DOHH2 (cell line): ENCODE measurements at regions not wholly inside any gene's neighbourhood (a gene's known extent, or its start where the extent isn't known, plus 50 kb on each side); places are given as distances from the start of the nearest gene placed in this dataset.
A peak's percentile ranks its signal among the peaks of the same experiment; 100 is the strongest.

Experiments used
- CTCF ChIP-seq: fragments of 200-600 bp; sonication (generic); IDR thresholded peaks from one replicate; pipeline ENCODE4 v1.5.1; 2014; ENCODE audit warnings: antibody characterized with exemption, mild to moderate bottlenecking, low read depth, low read length; ENCODE audit not compliant: poor library complexity, severe bottlenecking
- EZH2phosphoT487 ChIP-seq: fragments of 200-600 bp; sonication (generic); IDR thresholded peaks from 2 replicates; pipeline ENCODE4 v1.6.1; 2017; ENCODE audit warnings: borderline replicate concordance, mild to moderate bottlenecking, antibody characterized with exemption, low read length, moderate library complexity, mixed read lengths

- TF ChIP-seq CTCF (peak; percentile 28), EZH2phosphoT487 (no peak)
Measured at GRCh38 chr4:143025081-143025704, 159.5 kb upstream of the USP38 start.
